Left lung (tissue), 4 donors: ENCODE measurements at regions not wholly inside any gene's neighbourhood (a gene's known extent, or its start where the extent isn't known, plus 50 kb on each side); places are given as distances from the start of the nearest gene placed in this dataset.

ENCODE experiments used
- ATAC-seq: fragments of 200-7000 bp; cut with Tn5 transposase; one replicate; pipeline ENCODE4 v1.9.1; 2020; ENCODE audit warnings: moderate library complexity
- DNase-seq, 4 donors: peaks; one replicate each; pipeline ENCODE4 v3.0.0-alpha.2; 2013 to 2020
- H3K27ac ChIP-seq, 2 donors: fragments of 200-600 bp; sonication (generic) in 1 of 2; one replicate each; pipeline versions ENCODE4 v1.5.0 to v1.8.0; 2020 to 2021
- H3K27me3 ChIP-seq, 2 donors: fragments of 200-600 bp; sonication (generic) in 1 of 2; one replicate each; pipeline versions ENCODE4 v1.5.0 to v1.8.0; 2020 to 2021
- H3K36me3 ChIP-seq, 2 donors: fragments of 200-600 bp; sonication (generic) in 1 of 2; one replicate each; pipeline versions ENCODE4 v1.5.0 to v1.8.0; 2020 to 2021
- H3K4me1 ChIP-seq, 2 donors: fragments of 200-600 bp; one replicate each; pipeline ENCODE4 v1.8.0; 2021
- H3K4me3 ChIP-seq, 2 donors: fragments of 200-600 bp; sonication (generic) in 1 of 2; one replicate each; pipeline versions ENCODE4 v1.5.0 to v1.8.0; 2020 to 2021; ENCODE audit warnings: mild to moderate bottlenecking in 1 of 2
- H3K9me3 ChIP-seq, 2 donors: fragments of 200-600 bp; sonication (generic) in 1 of 2; one replicate each; pipeline versions ENCODE4 v1.5.0 to v1.8.0; 2020 to 2021
- intact Hi-C, 2 donors: fragments of 100-400 bp; cut with DNase I; formaldehyde crosslinking; loops; one replicate each; pipeline versions ENCODE4 v1.11.2 to v1.14.2; 2022
- TF ChIP-seq, protein P1 (sequence below), 2 donors: fragments of 200-600 bp; sonication (generic) in 1 of 2; IDR thresholded peaks; one replicate each; pipeline versions ENCODE4 v1.5.0 to v1.8.0; 2021; ENCODE audit warnings: antibody characterized with exemption in 2 of 2
- donor health status: DM: no; HTN: yes; CAD: no.
- donor health status: DM: no; HTN: no; CAD: no.

DNA sequence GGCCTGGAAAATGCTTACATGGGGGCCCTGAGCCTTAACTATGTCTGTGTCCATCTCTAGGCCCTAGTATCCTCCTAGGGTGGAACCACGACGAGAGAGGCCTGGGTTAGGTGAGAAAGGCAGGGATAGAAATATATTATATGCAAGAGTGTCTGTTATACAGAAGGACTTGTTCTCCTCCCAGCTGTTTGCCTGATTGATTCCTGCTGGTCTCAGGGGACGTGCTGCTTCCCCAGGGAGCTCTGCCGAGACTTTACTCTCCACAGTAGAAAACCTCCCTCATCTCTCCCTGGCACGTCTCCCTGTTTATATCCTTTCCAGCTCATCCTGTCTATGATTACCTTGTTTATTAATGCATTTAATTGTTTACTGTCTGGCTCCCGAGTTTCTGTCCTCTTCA, 132.6 kb downstream of the MIAT start:
- peak in 1 of 4 donors; percentile 16 for DNase-seq
- TF ChIP-seq, protein P1, sequence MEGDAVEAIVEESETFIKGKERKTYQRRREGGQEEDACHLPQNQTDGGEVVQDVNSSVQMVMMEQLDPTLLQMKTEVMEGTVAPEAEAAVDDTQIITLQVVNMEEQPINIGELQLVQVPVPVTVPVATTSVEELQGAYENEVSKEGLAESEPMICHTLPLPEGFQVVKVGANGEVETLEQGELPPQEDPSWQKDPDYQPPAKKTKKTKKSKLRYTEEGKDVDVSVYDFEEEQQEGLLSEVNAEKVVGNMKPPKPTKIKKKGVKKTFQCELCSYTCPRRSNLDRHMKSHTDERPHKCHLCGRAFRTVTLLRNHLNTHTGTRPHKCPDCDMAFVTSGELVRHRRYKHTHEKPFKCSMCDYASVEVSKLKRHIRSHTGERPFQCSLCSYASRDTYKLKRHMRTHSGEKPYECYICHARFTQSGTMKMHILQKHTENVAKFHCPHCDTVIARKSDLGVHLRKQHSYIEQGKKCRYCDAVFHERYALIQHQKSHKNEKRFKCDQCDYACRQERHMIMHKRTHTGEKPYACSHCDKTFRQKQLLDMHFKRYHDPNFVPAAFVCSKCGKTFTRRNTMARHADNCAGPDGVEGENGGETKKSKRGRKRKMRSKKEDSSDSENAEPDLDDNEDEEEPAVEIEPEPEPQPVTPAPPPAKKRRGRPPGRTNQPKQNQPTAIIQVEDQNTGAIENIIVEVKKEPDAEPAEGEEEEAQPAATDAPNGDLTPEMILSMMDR (IDR thresholded peaks at IDR 0.05): no peak
- Histone ChIP-seq H3K4me1 (no peaks in the 10 kb centered on the region), H3K27me3 (no peaks in the 10 kb centered on the region), H3K9me3 (no peaks in the 10 kb centered on the region), H3K4me3 (no peak overlapping the region), H3K27ac (no peak overlapping the region), H3K36me3 (peaks cover 0 to 16% of the 10 kb centered on the region in 2 donors)
- ATAC-seq: no peak
- intact Hi-C loops: no loop called here

DNA sequence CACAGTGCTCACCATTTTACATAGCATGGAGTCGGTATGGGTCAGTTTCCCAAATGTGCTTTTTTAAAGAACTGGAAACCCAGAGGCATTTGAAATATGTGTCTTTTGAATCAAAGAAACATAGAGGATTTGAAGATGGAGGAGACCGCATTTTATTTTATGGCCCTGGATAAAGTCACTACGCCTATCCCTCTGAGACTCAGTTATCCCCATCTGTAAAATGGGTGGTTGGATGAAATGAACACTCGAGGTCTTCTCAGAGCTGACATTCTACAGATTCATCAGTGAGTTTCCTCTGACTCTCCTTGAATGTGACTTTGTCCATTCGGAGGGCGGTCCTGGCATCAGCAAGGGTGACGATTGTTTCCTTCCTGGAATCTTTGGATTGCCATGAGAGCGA, 135.1 kb downstream of the MIAT start:
- TF ChIP-seq, protein P1 (IDR thresholded peaks at IDR 0.05): no peak
- Histone ChIP-seq H3K36me3 (peaks cover 0 to 16% of the 10 kb centered on the region in 2 donors), H3K27ac (no peak overlapping the region), H3K4me1 (no peaks in the 10 kb centered on the region), H3K4me3 (no peak overlapping the region), H3K27me3 (no peaks in the 10 kb centered on the region), H3K9me3 (no peaks in the 10 kb centered on the region)
- no peak for DNase-seq
- intact Hi-C loops: no loop called here
- ATAC-seq: no peak

DNA sequence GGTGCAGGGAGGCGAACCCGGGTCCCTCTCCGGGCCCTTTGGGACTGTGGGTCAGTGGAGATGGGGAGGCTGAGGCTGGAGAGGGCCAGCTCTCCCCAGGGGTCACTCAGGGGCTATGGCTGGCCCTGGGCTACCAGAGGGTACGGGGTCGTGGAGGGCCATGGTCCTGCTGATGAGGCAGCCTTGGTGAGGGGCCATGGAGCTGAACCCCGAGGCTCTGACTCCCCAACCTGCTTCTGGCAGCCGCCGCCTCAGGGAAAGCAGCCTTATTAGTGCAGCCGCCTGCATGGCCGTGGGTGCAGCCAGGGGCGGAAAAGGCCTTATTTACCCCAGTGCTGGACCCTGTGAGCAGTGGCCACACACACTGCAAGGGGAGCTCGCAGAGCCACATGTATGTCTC, 139.4 kb downstream of the MIAT start:
- Histone ChIP-seq H3K36me3 (peaks cover 0 to 9% of the 10 kb centered on the region in 2 donors), H3K4me3 (no peak overlapping the region), H3K4me1 (no peaks in the 10 kb centered on the region), H3K9me3 (no peaks in the 10 kb centered on the region), H3K27ac (no peak overlapping the region), H3K27me3 (no peaks in the 10 kb centered on the region)
- intact Hi-C loops: no loop called here
- TF ChIP-seq, protein P1 (IDR thresholded peaks at IDR 0.05): no peak
- peak in 1 of 4 donors; percentile 67 for DNase-seq
- no peak for ATAC-seq

DNA sequence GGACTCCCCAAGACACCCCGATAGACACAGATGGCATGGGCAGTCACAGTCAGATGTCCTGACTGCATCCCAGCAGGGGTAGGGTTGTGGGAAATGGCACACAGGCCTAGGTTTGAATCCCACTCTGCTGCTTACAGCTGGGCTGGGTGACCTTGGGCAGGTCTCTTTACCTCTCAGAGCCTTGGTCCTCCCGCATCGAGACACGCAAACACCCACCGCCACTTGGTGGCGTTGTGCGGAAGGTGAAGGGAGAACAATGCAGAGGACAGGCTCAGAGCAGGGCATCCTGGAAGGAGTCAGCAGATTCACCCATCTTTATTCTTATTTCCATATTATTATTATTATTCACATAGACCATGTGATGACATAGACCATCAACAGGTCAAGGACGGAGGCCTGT, 140.5 kb downstream of the MIAT start:
- no peak overlapping the region for H3K27ac ChIP-seq
- TF ChIP-seq, protein P1 (IDR thresholded peaks at IDR 0.05): no peak
- ATAC-seq: no peak
- H3K4me3 ChIP-seq: no peak overlapping the region
- intact Hi-C loops: no loop called here
- H3K4me1 ChIP-seq: no peaks in the 10 kb centered on the region
- no peaks in the 10 kb centered on the region for H3K9me3 ChIP-seq
- peaks cover 0 to 4% of the 10 kb centered on the region in 2 donors for H3K36me3 ChIP-seq
- H3K27me3 ChIP-seq: no peaks in the 10 kb centered on the region
- no peak for DNase-seq

DNA sequence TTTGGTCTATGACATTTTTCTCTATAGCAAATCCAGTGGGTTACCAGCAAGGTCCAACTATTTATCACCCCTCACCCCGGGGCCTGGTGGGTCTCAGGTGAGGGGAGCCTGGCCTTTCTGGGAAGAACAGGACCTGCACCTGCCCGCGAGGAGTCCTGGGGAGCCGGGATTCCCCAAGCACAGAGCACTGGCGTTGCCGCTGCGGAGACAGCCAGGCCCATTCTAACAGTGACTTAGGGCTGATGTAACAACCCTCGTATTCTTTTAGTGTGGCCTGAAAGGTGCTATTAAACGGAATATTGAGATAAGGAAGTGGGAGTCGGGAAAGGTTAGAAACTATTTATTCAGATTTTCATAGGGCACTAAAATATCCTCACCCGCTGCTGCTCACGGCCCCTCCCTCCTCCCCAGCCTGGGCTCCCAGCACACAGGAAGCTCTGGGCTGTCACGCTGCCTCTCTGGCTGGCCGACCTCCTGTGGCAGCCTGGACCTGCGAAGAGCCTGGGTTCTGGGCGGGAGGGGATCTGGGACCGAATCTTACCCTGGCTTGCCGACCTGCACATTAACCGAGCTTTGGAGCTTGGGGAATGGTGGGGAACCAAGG, 141.2 kb downstream of the MIAT start:
- TF ChIP-seq, protein P1 (IDR thresholded peaks at IDR 0.05): no peak
- Histone ChIP-seq H3K9me3 (no peaks in the 10 kb centered on the region), H3K27me3 (no peaks in the 10 kb centered on the region), H3K4me3 (no peak overlapping the region), H3K36me3 (no peaks in the 10 kb centered on the region), H3K27ac (no peak overlapping the region), H3K4me1 (no peaks in the 10 kb centered on the region)
- intact Hi-C loops: no loop called here
- ATAC-seq (no peak), DNase-seq (peak in 1 of 4 donors; percentile 47)
